CD4-positive, CD25-positive, alpha-beta regulatory T cell (primary cell): ENCODE measurements at regions not wholly inside any gene's neighbourhood (a gene's known extent, or its start where the extent isn't known, plus 50 kb on each side); places are given as distances from the start of the nearest gene placed in this dataset.

Source experiments
- ATAC-seq, 2 donors: fragments of 150-1000 bp; cut with Tn5 transposase; one replicate each; pipeline ENCODE4 v1.10.0; 2021; ENCODE audit warnings: low read depth in 2 of 2, moderate number of reproducible peaks in 2 of 2, moderate library complexity in 1 of 2
- DNase-seq, 3 donors: peaks; one replicate each; pipeline versions ENCODE4 v3.0.0 to v3.0.0-alpha.2; 2012 to 2022; ENCODE audit warnings: mixed read lengths in 1 of 3
- H3K27ac ChIP-seq: one replicate; pipeline ENCODE4 v1.7.0; 2013; ENCODE audit warnings: mild to moderate bottlenecking, low read length; ENCODE audit not compliant: insufficient read depth, poor library complexity, severe bottlenecking
- H3K27me3 ChIP-seq: one replicate; pipeline ENCODE4 v1.7.0; 2013; ENCODE audit warnings: low read length; ENCODE audit not compliant: control insufficient read depth, insufficient read depth
- H3K36me3 ChIP-seq: one replicate; pipeline ENCODE4 v1.7.0; 2013; ENCODE audit warnings: mild to moderate bottlenecking, low read length, moderate library complexity; ENCODE audit not compliant: control insufficient read depth, insufficient read depth
- H3K4me1 ChIP-seq: 2 replicates; pipeline ENCODE4 v1.7.0; 2013; ENCODE audit warnings: mild to moderate bottlenecking, low read length; ENCODE audit not compliant: insufficient read depth, control insufficient read depth, poor library complexity, severe bottlenecking
- H3K4me3 ChIP-seq: one replicate; pipeline ENCODE4 v1.7.0; 2013; ENCODE audit warnings: low read depth, mild to moderate bottlenecking, low read length, moderate library complexity
- H3K9me3 ChIP-seq, 2 experiments: 1 replicate in 1 of 2; 2 replicates in 1 of 2; pipeline ENCODE4 v1.7.0; 2013; ENCODE audit warnings: low read length in 2 of 2, mild to moderate bottlenecking in 1 of 2, moderate library complexity in 1 of 2; ENCODE audit not compliant: control insufficient read depth in 2 of 2
- H3K27ac Mint-ChIP-seq, 3 donors: one replicate each; pipeline ENCODE4 v1.8.0; 2020 to 2022; ENCODE audit warnings: mild to moderate bottlenecking in 3 of 3, mixed read lengths in 3 of 3, moderate library complexity in 2 of 3
- H3K27me3 Mint-ChIP-seq: one replicate; pipeline ENCODE4 v1.8.0; 2022; ENCODE audit warnings: mild to moderate bottlenecking, mixed read lengths
- H3K36me3 Mint-ChIP-seq: one replicate; pipeline ENCODE4 v1.8.0; 2020; ENCODE audit warnings: mixed read lengths
- H3K4me1 Mint-ChIP-seq, 4 donors: one replicate each; pipeline ENCODE4 v1.8.0; 2020 to 2022; ENCODE audit warnings: mixed read lengths in 4 of 4, mild to moderate bottlenecking in 1 of 4
- H3K4me3 Mint-ChIP-seq, 4 donors: one replicate each; pipeline ENCODE4 v1.8.0; 2020 to 2022; ENCODE audit warnings: mild to moderate bottlenecking in 4 of 4, mixed read lengths in 4 of 4, moderate library complexity in 3 of 4
- H3K9me3 Mint-ChIP-seq, 7 donors: one replicate each; pipeline ENCODE4 v1.8.0; 2020 to 2022; ENCODE audit warnings: mixed read lengths in 7 of 7, mild to moderate bottlenecking in 3 of 7, moderate library complexity in 2 of 7

GRCh38 chr3:94778814-94779494, 716.1 kb downstream of the NSUN3 start:
- ATAC-seq (no peak), DNase-seq (no peak)
- no peaks in the 10 kb centered on the region for H3K27me3 Mint-ChIP-seq
- no peak overlapping the region for H3K27ac Mint-ChIP-seq
- Histone ChIP-seq H3K4me3 (no peak overlapping the region), H3K27me3 (no peaks in the 10 kb centered on the region), H3K4me1 (no peaks in the 10 kb centered on the region), H3K36me3 (no peaks in the 10 kb centered on the region), H3K27ac (no peak overlapping the region), H3K9me3 (no peaks in the 10 kb centered on the region)
- no peak overlapping the region for H3K4me3 Mint-ChIP-seq
- peaks cover 0 to 10% (median 3%) of the 10 kb centered on the region in 7 donors for H3K9me3 Mint-ChIP-seq
- no peaks in the 10 kb centered on the region for H3K4me1 Mint-ChIP-seq
- no peaks in the 10 kb centered on the region for H3K36me3 Mint-ChIP-seq

- H3K9me3 Mint-ChIP-seq, result peaks cover under 1 to 10% (median 3%) of the 10 kb centered on the region in 7 donors
- no peak for ATAC-seq
- H3K4me1 ChIP-seq, result no peaks in the 10 kb centered on the region
- H3K9me3 ChIP-seq, result no peaks in the 10 kb centered on the region
- no peaks in the 10 kb centered on the region for H3K4me1 Mint-ChIP-seq
- no peak for DNase-seq
- H3K27me3 ChIP-seq, result no peaks in the 10 kb centered on the region
- no peak overlapping the region for H3K4me3 ChIP-seq
- H3K27ac ChIP-seq, result no peak overlapping the region
- H3K36me3 Mint-ChIP-seq, result no peaks in the 10 kb centered on the region
- H3K27ac Mint-ChIP-seq, result no peak overlapping the region
- H3K4me3 Mint-ChIP-seq, result no peak overlapping the region
- H3K36me3 ChIP-seq, result no peaks in the 10 kb centered on the region
- no peaks in the 10 kb centered on the region for H3K27me3 Mint-ChIP-seq
Measured at GRCh38 chr3:94779699-94780098, 716.8 kb downstream of the NSUN3 start.

GRCh38 chr3:94784274-94784673, 721.4 kb downstream of the NSUN3 start:
- DNase-seq (no peak), ATAC-seq (no peak)
- H3K4me3 Mint-ChIP-seq, result no peak overlapping the region
- H3K27me3 Mint-ChIP-seq, result no peaks in the 10 kb centered on the region
- Histone ChIP-seq H3K9me3 (no peaks in the 10 kb centered on the region), H3K27ac (no peak overlapping the region), H3K4me3 (no peak overlapping the region), H3K36me3 (no peaks in the 10 kb centered on the region), H3K27me3 (no peaks in the 10 kb centered on the region), H3K4me1 (no peaks in the 10 kb centered on the region)
- H3K36me3 Mint-ChIP-seq, result no peaks in the 10 kb centered on the region
- no peaks in the 10 kb centered on the region for H3K4me1 Mint-ChIP-seq
- peaks cover 0 to 9% (median 4%) of the 10 kb centered on the region in 7 donors for H3K9me3 Mint-ChIP-seq
- no peak overlapping the region for H3K27ac Mint-ChIP-seq

- no peaks in the 10 kb centered on the region for H3K27me3 ChIP-seq
- no peak overlapping the region for H3K4me3 ChIP-seq
- no peak overlapping the region for H3K27ac Mint-ChIP-seq
- no peak overlapping the region for H3K27ac ChIP-seq
- no peak for ATAC-seq
- no peaks in the 10 kb centered on the region for H3K9me3 ChIP-seq
- no peaks in the 10 kb centered on the region for H3K4me1 Mint-ChIP-seq
- H3K9me3 Mint-ChIP-seq, result peaks cover 0 to 5% (median 4%) of the 10 kb centered on the region in 7 donors
- H3K36me3 Mint-ChIP-seq, result no peaks in the 10 kb centered on the region
- H3K36me3 ChIP-seq, result no peaks in the 10 kb centered on the region
- H3K4me3 Mint-ChIP-seq, result no peak overlapping the region
- H3K27me3 Mint-ChIP-seq, result no peaks in the 10 kb centered on the region
- DNase-seq, result no peak
- no peaks in the 10 kb centered on the region for H3K4me1 ChIP-seq
Measured at GRCh38 chr3:94787066-94787465, 724.2 kb downstream of the NSUN3 start.

- Histone ChIP-seq H3K4me3 (no peak overlapping the region), H3K27ac (no peak overlapping the region), H3K4me1 (no peaks in the 10 kb centered on the region), H3K36me3 (no peaks in the 10 kb centered on the region), H3K27me3 (no peaks in the 10 kb centered on the region), H3K9me3 (no peaks in the 10 kb centered on the region)
- Mint-ChIP-seq H3K9me3 (peaks cover 0 to 6% (median 4%) of the 10 kb centered on the region in 7 donors), H3K27ac (no peak overlapping the region), H3K36me3 (no peaks in the 10 kb centered on the region), H3K27me3 (no peaks in the 10 kb centered on the region), H3K4me3 (no peak overlapping the region), H3K4me1 (no peaks in the 10 kb centered on the region)
- DNase-seq (no peak), ATAC-seq (no peak)
Measured at GRCh38 chr3:94787734-94788270, 724.9 kb downstream of the NSUN3 start.

- Mint-ChIP-seq H3K4me1 (no peaks in the 10 kb centered on the region), H3K4me3 (no peak overlapping the region), H3K27ac (no peak overlapping the region), H3K9me3 (peaks cover 0 to 11% (median 4%) of the 10 kb centered on the region in 7 donors), H3K36me3 (no peaks in the 10 kb centered on the region), H3K27me3 (no peaks in the 10 kb centered on the region)
- Histone ChIP-seq H3K27ac (no peak overlapping the region), H3K4me1 (no peaks in the 10 kb centered on the region), H3K4me3 (no peak overlapping the region), H3K27me3 (no peaks in the 10 kb centered on the region), H3K9me3 (no peaks in the 10 kb centered on the region), H3K36me3 (no peaks in the 10 kb centered on the region)
- no peak for DNase-seq
- ATAC-seq, result no peak
Measured at GRCh38 chr3:94794563-94794962, 731.7 kb downstream of the NSUN3 start.

GRCh38 chr3:94799420-94800060, 736.7 kb downstream of the NSUN3 start:
- Histone ChIP-seq H3K9me3 (no peaks in the 10 kb centered on the region), H3K4me3 (no peak overlapping the region), H3K4me1 (no peaks in the 10 kb centered on the region), H3K36me3 (no peaks in the 10 kb centered on the region), H3K27me3 (no peaks in the 10 kb centered on the region), H3K27ac (no peak overlapping the region)
- H3K4me3 Mint-ChIP-seq, result no peak overlapping the region
- H3K4me1 Mint-ChIP-seq, result no peaks in the 10 kb centered on the region
- DNase-seq (no peak), ATAC-seq (no peak)
- no peaks in the 10 kb centered on the region for H3K36me3 Mint-ChIP-seq
- H3K9me3 Mint-ChIP-seq, result peaks cover 0 to 7% (median 4%) of the 10 kb centered on the region in 7 donors
- H3K27me3 Mint-ChIP-seq, result no peaks in the 10 kb centered on the region
- H3K27ac Mint-ChIP-seq, result no peak overlapping the region

GRCh38 chr3:94811836-94812235, 749.0 kb downstream of the NSUN3 start:
- H3K4me1 Mint-ChIP-seq, result no peaks in the 10 kb centered on the region
- Histone ChIP-seq H3K27ac (no peak overlapping the region), H3K4me3 (no peak overlapping the region), H3K36me3 (no peaks in the 10 kb centered on the region), H3K4me1 (no peaks in the 10 kb centered on the region), H3K9me3 (no peaks in the 10 kb centered on the region), H3K27me3 (no peaks in the 10 kb centered on the region)
- H3K27ac Mint-ChIP-seq, result no peak overlapping the region
- no peak for ATAC-seq
- peaks cover 0 to 8% (median 4%) of the 10 kb centered on the region in 7 donors for H3K9me3 Mint-ChIP-seq
- H3K36me3 Mint-ChIP-seq, result no peaks in the 10 kb centered on the region
- DNase-seq, result no peak
- H3K27me3 Mint-ChIP-seq, result no peaks in the 10 kb centered on the region
- H3K4me3 Mint-ChIP-seq, result no peak overlapping the region
